ENCODE measurements at regions not wholly inside any gene's neighbourhood (a gene's known extent, or its start where the extent isn't known, plus 50 kb on each side); places are given as distances from the start of the nearest gene placed in this dataset.

DNA sequence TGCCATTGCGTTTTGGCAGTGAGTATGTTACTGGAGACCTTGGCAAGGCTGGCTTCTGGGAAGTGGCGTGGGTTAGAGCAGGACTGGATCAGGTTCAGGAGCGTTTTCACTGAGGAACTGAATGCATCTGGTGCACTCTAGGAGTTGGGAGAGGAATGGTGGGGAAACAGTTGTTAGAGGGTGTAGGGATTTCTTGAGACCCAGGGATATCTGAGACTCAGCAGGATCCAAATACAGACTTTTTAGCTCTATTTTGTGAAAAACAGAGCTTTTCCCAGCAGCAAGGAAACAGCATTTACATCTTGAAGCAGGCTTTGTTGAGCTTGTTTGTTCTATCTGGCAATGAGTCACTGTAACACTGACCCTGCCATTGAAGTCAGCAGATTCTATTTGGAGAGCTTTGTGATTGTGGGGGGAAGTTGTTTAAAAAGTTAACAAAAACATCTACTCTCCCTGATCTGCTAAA is 56.9 kb upstream of the NRIP1 start:
- TF ChIP-seq CTCF (IDR thresholded peaks at IDR 0.05): no peak
- no peak for TF ChIP-seq POLR2A (IDR thresholded peaks at IDR 0.05)
- no peak for TF ChIP-seq POLR2AphosphoS5 (IDR thresholded peaks at IDR 0.05)

Data from prostate gland (tissue), 2 donors.